Immature natural killer cell (primary cell): ENCODE measurements at regions not wholly inside any gene's neighbourhood (a gene's known extent, or its start where the extent isn't known, plus 50 kb on each side); places are given as distances from the start of the nearest gene placed in this dataset.

ENCODE experiments used
- DNase-seq, 3 donors: peaks; one replicate each; pipeline ENCODE4 v3.0.0; 2022; ENCODE audit warnings: mixed read lengths in 1 of 3
- H3K27ac Mint-ChIP-seq, 6 donors: one replicate each; pipeline ENCODE4 v1.8.0; 2020; ENCODE audit warnings: mixed read lengths in 6 of 6, mild to moderate bottlenecking in 5 of 6, inconsistent platforms in 4 of 6, moderate library complexity in 3 of 6
- H3K27me3 Mint-ChIP-seq, 3 donors: one replicate each; pipeline ENCODE4 v1.8.0; 2020 to 2021; ENCODE audit warnings: low read depth in 3 of 3, mild to moderate bottlenecking in 3 of 3, mixed read lengths in 3 of 3, moderate library complexity in 3 of 3, inconsistent platforms in 1 of 3
- H3K36me3 Mint-ChIP-seq, 3 donors: one replicate each; pipeline ENCODE4 v1.8.0; 2020; ENCODE audit warnings: mixed read lengths in 3 of 3, inconsistent platforms in 2 of 3, mild to moderate bottlenecking in 2 of 3
- H3K4me1 Mint-ChIP-seq, 2 donors: one replicate each; pipeline ENCODE4 v1.8.0; 2020; ENCODE audit warnings: inconsistent platforms in 2 of 2, mild to moderate bottlenecking in 2 of 2, mixed read lengths in 2 of 2, moderate library complexity in 1 of 2
- H3K4me3 Mint-ChIP-seq, 5 donors: one replicate each; pipeline ENCODE4 v1.8.0; 2020; ENCODE audit warnings: mild to moderate bottlenecking in 5 of 5, mixed read lengths in 5 of 5, inconsistent platforms in 3 of 5, moderate library complexity in 3 of 5
- H3K9me3 Mint-ChIP-seq, 6 donors: one replicate each; pipeline ENCODE4 v1.8.0; 2020; ENCODE audit warnings: mild to moderate bottlenecking in 6 of 6, mixed read lengths in 6 of 6, inconsistent platforms in 4 of 6, moderate library complexity in 3 of 6

- DNase-seq, result no peak
- Mint-ChIP-seq H3K4me1 (no peaks in the 10 kb centered on the region), H3K27ac (no peak overlapping the region), H3K27me3 (peaks cover 2 to 6% (median 6%) of the 10 kb centered on the region in 3 donors), H3K9me3 (peaks cover 0 to 2% (median 0%) of the 10 kb centered on the region in 6 donors), H3K36me3 (no peaks in the 10 kb centered on the region), H3K4me3 (no peak overlapping the region)
These were observed 88.5 kb downstream of the MINAR1 start for GRCh38 chr15:79520654-79521053.

DNA sequence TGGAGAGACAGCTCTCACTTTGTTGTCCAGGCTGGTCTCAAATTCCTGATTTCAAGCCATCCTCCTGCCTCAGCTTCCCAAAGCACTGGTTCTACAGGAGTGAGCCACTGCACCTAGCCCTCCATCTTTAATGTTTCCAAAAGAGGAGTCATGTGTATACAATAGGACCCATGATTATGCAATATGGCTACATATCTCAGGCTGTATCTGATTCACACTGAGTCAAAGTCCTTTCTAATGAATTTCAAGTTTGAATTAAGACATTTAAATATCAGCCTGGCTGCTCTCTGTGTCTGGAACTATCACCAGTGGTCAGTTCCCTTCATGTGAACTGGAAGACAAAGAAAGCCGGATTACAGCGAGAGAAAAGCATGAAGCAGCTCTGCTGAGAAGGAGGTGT, 90.5 kb downstream of the MINAR1 start:
- H3K27ac Mint-ChIP-seq, result no peak overlapping the region
- no peaks in the 10 kb centered on the region for H3K4me1 Mint-ChIP-seq
- DNase-seq, result no peak
- H3K4me3 Mint-ChIP-seq, result no peak overlapping the region
- peaks cover 0 to 2% (median 0%) of the 10 kb centered on the region in 6 donors for H3K9me3 Mint-ChIP-seq
- no peaks in the 10 kb centered on the region for H3K36me3 Mint-ChIP-seq
- H3K27me3 Mint-ChIP-seq, result peaks cover 2 to 8% (median 2%) of the 10 kb centered on the region in 3 donors

DNA sequence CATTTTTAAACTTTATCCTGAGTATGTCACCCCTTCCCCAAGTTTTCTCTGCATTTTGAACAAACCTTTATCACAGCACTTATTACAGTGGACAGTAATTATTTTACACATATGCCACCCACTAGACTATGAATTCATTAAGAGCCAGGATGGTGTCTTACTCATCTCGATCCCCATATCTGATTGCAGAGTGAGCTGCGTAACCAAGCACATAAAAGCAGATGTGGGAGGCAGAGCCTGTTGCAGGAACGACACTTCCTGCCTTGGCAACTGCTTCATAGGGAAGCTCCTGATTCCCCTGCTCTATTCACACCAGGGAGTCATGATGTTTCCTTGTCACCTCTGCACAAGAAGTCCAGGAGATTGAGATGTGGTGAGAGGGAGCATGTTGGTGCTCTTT, 91.1 kb downstream of the MINAR1 start:
- Mint-ChIP-seq H3K9me3 (peaks cover 0 to 2% (median 0%) of the 10 kb centered on the region in 6 donors), H3K36me3 (no peaks in the 10 kb centered on the region), H3K4me1 (no peaks in the 10 kb centered on the region), H3K27me3 (peaks cover 2 to 8% (median 2%) of the 10 kb centered on the region in 3 donors), H3K4me3 (no peak overlapping the region), H3K27ac (no peak overlapping the region)
- DNase-seq, result no peak

DNA sequence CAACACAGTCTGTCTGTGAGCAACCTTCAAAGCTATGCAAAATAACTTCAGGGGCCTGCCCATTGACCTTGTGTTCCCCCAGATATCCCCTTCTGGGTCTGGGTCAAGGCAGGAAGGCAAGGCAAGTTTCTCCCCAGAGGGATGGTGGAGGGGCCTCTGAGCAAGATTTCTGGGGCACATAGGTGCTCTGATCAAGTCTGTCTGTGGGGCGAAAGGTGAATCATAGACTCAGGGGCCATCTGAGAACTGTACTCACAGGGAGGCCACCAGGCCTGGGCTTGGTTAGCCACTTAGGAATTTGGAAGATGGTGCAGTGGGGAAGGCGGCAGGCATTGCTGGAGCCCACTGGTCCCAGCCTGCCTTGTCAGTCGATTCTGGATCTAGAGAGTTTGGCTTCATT, 92.4 kb downstream of the MINAR1 start:
- Mint-ChIP-seq H3K4me3 (no peak overlapping the region), H3K27ac (no peak overlapping the region), H3K36me3 (no peaks in the 10 kb centered on the region), H3K4me1 (no peaks in the 10 kb centered on the region), H3K9me3 (peaks cover 0 to 2% (median 0%) of the 10 kb centered on the region in 6 donors), H3K27me3 (peaks cover 0 to 6% (median 2%) of the 10 kb centered on the region in 3 donors)
- no peak for DNase-seq

DNA sequence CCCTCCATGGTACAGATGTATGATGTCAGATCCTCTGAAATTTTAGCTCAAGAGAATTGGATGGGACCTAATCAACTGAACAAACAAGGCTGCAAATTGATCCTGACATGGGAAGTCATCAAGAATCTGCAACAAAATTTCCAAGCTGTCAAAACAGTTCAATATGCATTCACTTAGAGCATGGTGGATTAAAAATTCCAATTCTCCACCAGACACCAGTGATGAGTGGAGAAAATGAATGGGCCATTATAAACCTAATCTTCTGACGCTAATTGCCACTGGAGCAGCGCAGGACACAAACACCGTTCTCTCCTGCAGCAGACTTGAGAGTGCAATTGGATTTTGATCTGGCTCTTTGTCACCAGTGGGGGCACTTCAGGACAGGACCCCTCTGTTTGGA, 94.2 kb downstream of the MINAR1 start:
- Mint-ChIP-seq H3K4me3 (no peak overlapping the region), H3K4me1 (no peaks in the 10 kb centered on the region), H3K36me3 (no peaks in the 10 kb centered on the region), H3K27me3 (peaks cover 2 to 5% (median 4%) of the 10 kb centered on the region in 3 donors), H3K9me3 (peaks cover 0 to 2% (median 0%) of the 10 kb centered on the region in 6 donors), H3K27ac (no peak overlapping the region)
- no peak for DNase-seq

DNA sequence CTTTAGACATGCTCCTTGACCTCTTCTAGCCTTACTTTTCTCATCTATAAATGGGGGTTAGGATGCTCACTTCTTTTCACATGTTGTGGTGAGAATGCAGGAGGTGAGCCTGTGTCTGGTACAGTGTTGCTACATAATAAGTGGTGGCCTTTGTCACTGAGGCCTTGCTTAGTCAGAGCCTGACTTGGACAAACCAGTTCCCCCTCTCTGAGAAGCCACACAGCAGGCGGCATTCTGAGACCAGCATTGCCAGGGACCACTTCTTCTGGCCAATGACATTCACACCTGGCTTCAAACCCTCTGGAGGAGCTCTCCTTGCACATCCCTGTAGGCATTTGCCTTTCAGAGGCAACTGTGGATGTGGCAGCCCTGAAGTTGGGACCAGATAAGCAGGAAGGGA, 95.7 kb downstream of the MINAR1 start:
- H3K4me1 Mint-ChIP-seq, result no peaks in the 10 kb centered on the region
- no peak overlapping the region for H3K4me3 Mint-ChIP-seq
- peaks cover 4 to 8% (median 4%) of the 10 kb centered on the region in 3 donors for H3K27me3 Mint-ChIP-seq
- no peak overlapping the region for H3K27ac Mint-ChIP-seq
- H3K9me3 Mint-ChIP-seq, result peaks cover 0 to 2% (median 0%) of the 10 kb centered on the region in 6 donors
- DNase-seq, result no peak
- no peaks in the 10 kb centered on the region for H3K36me3 Mint-ChIP-seq

- Mint-ChIP-seq H3K9me3 (no peaks in the 10 kb centered on the region), H3K27ac (no peak overlapping the region), H3K4me3 (no peak overlapping the region), H3K27me3 (peaks cover 4 to 8% (median 8%) of the 10 kb centered on the region in 3 donors), H3K4me1 (no peaks in the 10 kb centered on the region), H3K36me3 (no peaks in the 10 kb centered on the region)
- DNase-seq, result no peak
These were observed 97.1 kb downstream of the MINAR1 start for GRCh38 chr15:79529157-79529785.

GRCh38 chr15:79535536-79535935, 103.4 kb downstream of the MINAR1 start:
- Mint-ChIP-seq H3K36me3 (no peaks in the 10 kb centered on the region), H3K4me3 (no peak overlapping the region), H3K4me1 (no peaks in the 10 kb centered on the region), H3K9me3 (no peaks in the 10 kb centered on the region), H3K27ac (no peak overlapping the region), H3K27me3 (peaks cover 3 to 4% (median 4%) of the 10 kb centered on the region in 3 donors)
- no peak for DNase-seq

- Mint-ChIP-seq H3K27ac (no peak overlapping the region), H3K9me3 (no peaks in the 10 kb centered on the region), H3K4me3 (no peak overlapping the region), H3K4me1 (no peaks in the 10 kb centered on the region), H3K36me3 (no peaks in the 10 kb centered on the region), H3K27me3 (peaks cover 0 to 4% (median 1%) of the 10 kb centered on the region in 3 donors)
- no peak for DNase-seq
These were observed 106.4 kb downstream of the MINAR1 start for GRCh38 chr15:79538527-79538926.

- H3K4me1 Mint-ChIP-seq, result no peaks in the 10 kb centered on the region
- no peaks in the 10 kb centered on the region for H3K9me3 Mint-ChIP-seq
- H3K27ac Mint-ChIP-seq, result no peak overlapping the region
- peaks cover 0 to 1% (median 0%) of the 10 kb centered on the region in 3 donors for H3K27me3 Mint-ChIP-seq
- DNase-seq, result no peak
- H3K4me3 Mint-ChIP-seq, result no peak overlapping the region
- H3K36me3 Mint-ChIP-seq, result no peaks in the 10 kb centered on the region
These were observed 107.3 kb downstream of the MINAR1 start for GRCh38 chr15:79539401-79539800.

DNA sequence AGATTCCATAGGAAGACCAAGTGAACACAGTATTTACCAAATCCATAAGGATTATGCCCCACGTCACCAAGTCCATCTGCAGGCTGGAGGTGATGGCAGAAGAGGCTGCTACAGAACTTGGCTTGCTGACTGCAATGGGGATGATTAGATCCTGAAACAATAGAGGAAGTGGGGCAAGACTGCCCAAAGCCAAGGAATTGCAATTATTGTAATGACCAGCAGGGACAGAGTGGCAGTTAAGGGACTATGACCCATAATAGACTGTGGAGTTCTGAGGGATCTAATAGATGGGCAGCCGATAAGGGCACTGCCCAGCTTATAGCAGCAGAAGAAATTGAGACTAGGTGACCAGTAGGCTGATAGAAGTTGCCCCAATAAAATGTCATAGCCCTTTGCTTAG, 108.4 kb downstream of the MINAR1 start:
- Mint-ChIP-seq H3K9me3 (no peaks in the 10 kb centered on the region), H3K4me1 (no peaks in the 10 kb centered on the region), H3K27ac (no peak overlapping the region), H3K4me3 (no peak overlapping the region), H3K27me3 (peaks cover 0 to 4% (median 0%) of the 10 kb centered on the region in 3 donors), H3K36me3 (no peaks in the 10 kb centered on the region)
- no peak for DNase-seq

GRCh38 chr15:79541196-79541595, 109.1 kb downstream of the MINAR1 start:
- DNase-seq, result no peak

GRCh38 chr15:79543097-79543496, 111.0 kb downstream of the MINAR1 start:
- no peak overlapping the region for H3K4me3 Mint-ChIP-seq
- no peaks in the 10 kb centered on the region for H3K4me1 Mint-ChIP-seq
- DNase-seq, result no peak
- H3K9me3 Mint-ChIP-seq, result no peaks in the 10 kb centered on the region
- H3K36me3 Mint-ChIP-seq, result no peaks in the 10 kb centered on the region
- peaks cover 0 to 6% (median 0%) of the 10 kb centered on the region in 3 donors for H3K27me3 Mint-ChIP-seq
- H3K27ac Mint-ChIP-seq, result no peak overlapping the region

More at GRCh38 chr15:79541196-79541595, 109.1 kb downstream of the MINAR1 start:
- peaks cover 0 to 6% (median 0%) of the 10 kb centered on the region in 3 donors for H3K27me3 Mint-ChIP-seq
- H3K27ac Mint-ChIP-seq, result no peak overlapping the region
- H3K36me3 Mint-ChIP-seq, result no peaks in the 10 kb centered on the region
- H3K4me3 Mint-ChIP-seq, result no peak overlapping the region
- no peaks in the 10 kb centered on the region for H3K4me1 Mint-ChIP-seq
- H3K9me3 Mint-ChIP-seq, result no peaks in the 10 kb centered on the region

- Mint-ChIP-seq H3K9me3 (no peaks in the 10 kb centered on the region), H3K4me3 (no peak overlapping the region), H3K27me3 (peaks cover 0 to 13% (median 1%) of the 10 kb centered on the region in 3 donors), H3K27ac (no peak overlapping the region), H3K4me1 (no peaks in the 10 kb centered on the region), H3K36me3 (no peaks in the 10 kb centered on the region)
- no peak for DNase-seq
These were observed 117.1 kb downstream of the MINAR1 start for GRCh38 chr15:79549196-79549595.

GRCh38 chr15:79560384-79560783, 128.2 kb downstream of the MINAR1 start:
- peaks cover 0 to 1% (median 0%) of the 10 kb centered on the region in 6 donors for H3K9me3 Mint-ChIP-seq

More at GRCh38 chr15:79560384-79560783, 128.2 kb downstream of the MINAR1 start:
- no peaks in the 10 kb centered on the region for H3K4me1 Mint-ChIP-seq
- no peak overlapping the region for H3K4me3 Mint-ChIP-seq
- H3K36me3 Mint-ChIP-seq, result no peaks in the 10 kb centered on the region
- no peak overlapping the region for H3K27ac Mint-ChIP-seq
- DNase-seq, result no peak
- H3K27me3 Mint-ChIP-seq, result peaks cover 2 to 7% (median 4%) of the 10 kb centered on the region in 3 donors
